Neural cell (in vitro differentiated cells): ENCODE measurements at regions not wholly inside any gene's neighbourhood (a gene's known extent, or its start where the extent isn't known, plus 50 kb on each side); places are given as distances from the start of the nearest gene placed in this dataset.
A peak's percentile ranks its signal among the peaks of the same experiment; 100 is the strongest.

Experiments
- H2AFZ ChIP-seq: fragments of 200-600, 300-800 bp; sonication (generic), shearing (Covaris generic); 2 replicates; pipeline ENCODE4 v1.6.0; 2014; ENCODE audit warnings: low read depth, mild to moderate bottlenecking, antibody characterized with exemption, low read length, moderate library complexity
- H3F3A ChIP-seq: fragments of 200-600 bp; shearing (Covaris generic); 2 replicates; pipeline ENCODE4 v1.6.1; 2016; ENCODE audit warnings: mild to moderate bottlenecking, moderate library complexity, mixed read lengths, antibody characterized with exemption, low read length; ENCODE audit not compliant: insufficient read depth, poor library complexity, severe bottlenecking
- H3K27ac ChIP-seq: fragments of 200-600, 300-800 bp; sonication (generic), shearing (Covaris generic); 2 replicates; pipeline ENCODE4 v1.5.1; 2014; ENCODE audit warnings: mild to moderate bottlenecking, low read length, moderate library complexity
- H3K27me3 ChIP-seq: fragments of 300-800, 200-600 bp; sonication (generic), shearing (Covaris generic); 2 replicates; pipeline ENCODE4 v1.6.0; 2014; ENCODE audit warnings: mild to moderate bottlenecking, low read depth, low read length, moderate library complexity; ENCODE audit not compliant: insufficient read depth
- H3K36me3 ChIP-seq: fragments of 300-800, 200-600 bp; sonication (generic), shearing (Covaris generic); 2 replicates; pipeline ENCODE4 v1.5.1; 2014; ENCODE audit warnings: mild to moderate bottlenecking, antibody characterized with exemption, low read length, moderate library complexity; ENCODE audit not compliant: insufficient read depth
- H3K4me2 ChIP-seq: fragments of 300-800, 200-600 bp; sonication (generic), shearing (Covaris generic); 2 replicates; pipeline ENCODE4 v1.6.0; 2014; ENCODE audit warnings: mild to moderate bottlenecking, low read length
- H3K4me3 ChIP-seq: fragments of 300-800, 200-600 bp; sonication (generic), shearing (Covaris generic); 2 replicates; pipeline ENCODE4 v1.5.1; 2014; ENCODE audit warnings: mild to moderate bottlenecking, low read length, moderate library complexity
- H3K79me2 ChIP-seq: fragments of 200-600 bp; shearing (Covaris generic); replicated peaks from 2 replicates; pipeline ENCODE4 v1.6.0; 2014; ENCODE audit warnings: mild to moderate bottlenecking, low read length, moderate library complexity; ENCODE audit not compliant: insufficient read depth
- H3K9ac ChIP-seq: fragments of 300-800, 200-600 bp; sonication (generic), shearing (Covaris generic); 2 replicates; pipeline ENCODE4 v1.6.1; 2016; ENCODE audit warnings: mild to moderate bottlenecking, low read length, mixed read lengths
- H3K9me2 ChIP-seq: fragments of 200-600 bp; shearing (Covaris generic); 2 replicates; pipeline ENCODE4 v1.6.1; 2016; ENCODE audit warnings: mild to moderate bottlenecking, low read length, mixed read lengths; ENCODE audit not compliant: insufficient read depth
- H3K9me3 ChIP-seq: fragments of 200-600, 300-800 bp; sonication (generic), shearing (Covaris generic); 2 replicates; pipeline ENCODE4 v1.6.1; 2016; ENCODE audit warnings: mild to moderate bottlenecking, mixed run types, low read length, moderate library complexity, mixed read lengths
- H4K20me1 ChIP-seq: fragments of 200-600 bp; shearing (Covaris generic); 2 replicates; pipeline ENCODE4 v1.6.1; 2016; ENCODE audit warnings: mild to moderate bottlenecking, mixed run types; ENCODE audit not compliant: insufficient read depth
- EP300 ChIP-seq: fragments of 450-650 bp; conservative IDR thresholded peaks from 2 replicates; pipeline ENCODE4 v1.6.1; 2014; ENCODE audit warnings: antibody characterized with exemption, mild to moderate bottlenecking, moderate library complexity; ENCODE audit not compliant: poor library complexity, severe bottlenecking
- EZH2 ChIP-seq: fragments of 200-600, 300-800 bp; shearing (Covaris generic), sonication (generic); IDR thresholded peaks from 2 replicates; pipeline ENCODE4 v1.6.1; 2014; ENCODE audit warnings: antibody characterized with exemption, low read length, borderline replicate concordance, mild to moderate bottlenecking; ENCODE audit not compliant: insufficient read depth, poor library complexity, severe bottlenecking
- MXI1 ChIP-seq: fragments of 450-650 bp; conservative IDR thresholded peaks from 2 replicates; pipeline ENCODE4 v1.6.1; 2014; ENCODE audit warnings: antibody characterized with exemption, mild to moderate bottlenecking; ENCODE audit not compliant: poor library complexity, severe bottlenecking
- POLR2AphosphoS5 ChIP-seq: IDR thresholded peaks from 2 replicates; pipeline ENCODE4 v1.6.1; 2012
- RAD21 ChIP-seq: fragments of 450-650 bp; conservative IDR thresholded peaks from 2 replicates; pipeline ENCODE4 v1.6.1; 2014; ENCODE audit warnings: antibody characterized with exemption, mild to moderate bottlenecking, moderate library complexity
- SMC3 ChIP-seq: fragments of 450-650 bp; conservative IDR thresholded peaks from 2 replicates; pipeline ENCODE4 v1.6.1; 2014; ENCODE audit warnings: antibody characterized with exemption, mild to moderate bottlenecking, moderate library complexity; ENCODE audit not compliant: poor library complexity
- TAF1 ChIP-seq: IDR thresholded peaks from 2 replicates; pipeline ENCODE4 v1.6.1; 2012; ENCODE audit warnings: low read depth
- TF ChIP-seq, protein P1 (sequence below): IDR thresholded peaks from 2 replicates; pipeline ENCODE4 v1.6.1; 2012; ENCODE audit warnings: borderline replicate concordance
- TF ChIP-seq, protein P2 (sequence below): fragments of 450-650 bp; IDR thresholded peaks from 2 replicates; pipeline ENCODE4 v1.5.1; 2014; ENCODE audit warnings: antibody characterized with exemption, mild to moderate bottlenecking, moderate library complexity; ENCODE audit not compliant: poor library complexity, severe bottlenecking

DNA sequence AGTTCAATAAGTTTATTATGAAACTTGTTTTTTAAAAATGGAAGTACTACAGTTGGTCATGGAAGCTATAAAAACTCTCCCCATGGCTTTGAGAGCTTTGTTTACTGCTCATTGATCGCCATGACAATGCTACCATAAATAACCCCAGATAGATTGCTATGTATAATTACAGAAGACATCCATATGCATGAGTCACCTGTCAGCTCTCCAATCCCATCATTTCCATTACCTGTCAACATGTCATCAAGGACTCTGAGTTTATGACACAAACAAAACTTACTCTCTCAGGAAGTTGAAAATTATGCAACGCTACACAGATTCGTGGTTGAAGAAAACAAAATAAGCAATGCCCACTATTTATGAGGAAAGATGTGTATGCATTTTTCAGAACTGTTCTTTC is 144.4 kb downstream of the SEC23A start:
- Histone ChIP-seq H3K79me2 (no peaks in the 10 kb centered on the region), H3F3A (no peaks in the 10 kb centered on the region), H3K36me3 (no peaks in the 10 kb centered on the region), H3K4me3 (no peak overlapping the region), H3K27me3 (no peaks in the 10 kb centered on the region), H3K27ac (no peak overlapping the region), H3K4me2 (no peak overlapping the region), H3K9me2 (no peaks in the 10 kb centered on the region), H2AFZ (no peak overlapping the region), H3K9me3 (no peaks in the 10 kb centered on the region), H4K20me1 (no peaks in the 10 kb centered on the region), H3K9ac (no peak overlapping the region)
- no peak for TF ChIP-seq TAF1
- TF ChIP-seq POLR2AphosphoS5 = no peak
- TF ChIP-seq, protein P1, sequence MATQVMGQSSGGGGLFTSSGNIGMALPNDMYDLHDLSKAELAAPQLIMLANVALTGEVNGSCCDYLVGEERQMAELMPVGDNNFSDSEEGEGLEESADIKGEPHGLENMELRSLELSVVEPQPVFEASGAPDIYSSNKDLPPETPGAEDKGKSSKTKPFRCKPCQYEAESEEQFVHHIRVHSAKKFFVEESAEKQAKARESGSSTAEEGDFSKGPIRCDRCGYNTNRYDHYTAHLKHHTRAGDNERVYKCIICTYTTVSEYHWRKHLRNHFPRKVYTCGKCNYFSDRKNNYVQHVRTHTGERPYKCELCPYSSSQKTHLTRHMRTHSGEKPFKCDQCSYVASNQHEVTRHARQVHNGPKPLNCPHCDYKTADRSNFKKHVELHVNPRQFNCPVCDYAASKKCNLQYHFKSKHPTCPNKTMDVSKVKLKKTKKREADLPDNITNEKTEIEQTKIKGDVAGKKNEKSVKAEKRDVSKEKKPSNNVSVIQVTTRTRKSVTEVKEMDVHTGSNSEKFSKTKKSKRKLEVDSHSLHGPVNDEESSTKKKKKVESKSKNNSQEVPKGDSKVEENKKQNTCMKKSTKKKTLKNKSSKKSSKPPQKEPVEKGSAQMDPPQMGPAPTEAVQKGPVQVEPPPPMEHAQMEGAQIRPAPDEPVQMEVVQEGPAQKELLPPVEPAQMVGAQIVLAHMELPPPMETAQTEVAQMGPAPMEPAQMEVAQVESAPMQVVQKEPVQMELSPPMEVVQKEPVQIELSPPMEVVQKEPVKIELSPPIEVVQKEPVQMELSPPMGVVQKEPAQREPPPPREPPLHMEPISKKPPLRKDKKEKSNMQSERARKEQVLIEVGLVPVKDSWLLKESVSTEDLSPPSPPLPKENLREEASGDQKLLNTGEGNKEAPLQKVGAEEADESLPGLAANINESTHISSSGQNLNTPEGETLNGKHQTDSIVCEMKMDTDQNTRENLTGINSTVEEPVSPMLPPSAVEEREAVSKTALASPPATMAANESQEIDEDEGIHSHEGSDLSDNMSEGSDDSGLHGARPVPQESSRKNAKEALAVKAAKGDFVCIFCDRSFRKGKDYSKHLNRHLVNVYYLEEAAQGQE = no peak
- no peak for TF ChIP-seq MXI1
- TF ChIP-seq EP300 = peak; percentile 43
- TF ChIP-seq, protein P2, sequence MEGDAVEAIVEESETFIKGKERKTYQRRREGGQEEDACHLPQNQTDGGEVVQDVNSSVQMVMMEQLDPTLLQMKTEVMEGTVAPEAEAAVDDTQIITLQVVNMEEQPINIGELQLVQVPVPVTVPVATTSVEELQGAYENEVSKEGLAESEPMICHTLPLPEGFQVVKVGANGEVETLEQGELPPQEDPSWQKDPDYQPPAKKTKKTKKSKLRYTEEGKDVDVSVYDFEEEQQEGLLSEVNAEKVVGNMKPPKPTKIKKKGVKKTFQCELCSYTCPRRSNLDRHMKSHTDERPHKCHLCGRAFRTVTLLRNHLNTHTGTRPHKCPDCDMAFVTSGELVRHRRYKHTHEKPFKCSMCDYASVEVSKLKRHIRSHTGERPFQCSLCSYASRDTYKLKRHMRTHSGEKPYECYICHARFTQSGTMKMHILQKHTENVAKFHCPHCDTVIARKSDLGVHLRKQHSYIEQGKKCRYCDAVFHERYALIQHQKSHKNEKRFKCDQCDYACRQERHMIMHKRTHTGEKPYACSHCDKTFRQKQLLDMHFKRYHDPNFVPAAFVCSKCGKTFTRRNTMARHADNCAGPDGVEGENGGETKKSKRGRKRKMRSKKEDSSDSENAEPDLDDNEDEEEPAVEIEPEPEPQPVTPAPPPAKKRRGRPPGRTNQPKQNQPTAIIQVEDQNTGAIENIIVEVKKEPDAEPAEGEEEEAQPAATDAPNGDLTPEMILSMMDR = no peak
- TF ChIP-seq RAD21 = no peak
- no peak for TF ChIP-seq EZH2

DNA sequence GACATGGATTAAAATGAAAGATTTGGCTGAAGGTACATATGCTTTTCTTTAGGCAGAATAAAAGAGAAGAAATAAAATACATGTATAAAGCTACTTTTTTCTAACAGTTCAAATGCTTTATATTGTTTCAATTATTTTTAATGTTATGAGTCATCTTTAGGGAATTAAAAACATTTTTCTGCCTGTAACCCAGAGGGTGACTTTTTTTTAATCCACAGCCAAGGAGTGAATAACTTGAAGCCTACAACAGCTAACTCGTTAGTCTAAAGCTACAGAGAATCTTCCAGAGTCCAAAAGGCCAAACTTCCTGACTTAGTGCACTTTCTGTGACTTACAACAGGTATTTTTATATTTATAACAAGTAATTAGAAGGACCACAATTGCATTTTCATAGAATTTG is 151.6 kb downstream of the SEC23A start:
- Histone ChIP-seq H4K20me1 (no peaks in the 10 kb centered on the region), H3K4me3 (no peak overlapping the region), H2AFZ (no peak overlapping the region), H3F3A (no peaks in the 10 kb centered on the region), H3K27ac (no peak overlapping the region), H3K36me3 (no peaks in the 10 kb centered on the region), H3K9me3 (no peaks in the 10 kb centered on the region), H3K4me2 (no peak overlapping the region), H3K27me3 (no peaks in the 10 kb centered on the region), H3K9me2 (no peaks in the 10 kb centered on the region), H3K9ac (no peak overlapping the region), H3K79me2 (no peaks in the 10 kb centered on the region)
- TF ChIP-seq, protein P2 = no peak
- no peak for TF ChIP-seq EP300
- TF ChIP-seq MXI1 = no peak
- TF ChIP-seq, protein P1 = no peak
- no peak for TF ChIP-seq TAF1
- no peak for TF ChIP-seq EZH2
- TF ChIP-seq POLR2AphosphoS5 = no peak
- no peak for TF ChIP-seq RAD21
- no peak for TF ChIP-seq SMC3
